ENCODE measurements at regions not wholly inside any gene's neighbourhood (a gene's known extent, or its start where the extent isn't known, plus 50 kb on each side); places are given as distances from the start of the nearest gene placed in this dataset.
"Not testable (repeated sequence)": the region's sequence is repeated elsewhere in the genome, so short reads cannot be mapped to it uniquely, and the experiment has no call there.

DNA sequence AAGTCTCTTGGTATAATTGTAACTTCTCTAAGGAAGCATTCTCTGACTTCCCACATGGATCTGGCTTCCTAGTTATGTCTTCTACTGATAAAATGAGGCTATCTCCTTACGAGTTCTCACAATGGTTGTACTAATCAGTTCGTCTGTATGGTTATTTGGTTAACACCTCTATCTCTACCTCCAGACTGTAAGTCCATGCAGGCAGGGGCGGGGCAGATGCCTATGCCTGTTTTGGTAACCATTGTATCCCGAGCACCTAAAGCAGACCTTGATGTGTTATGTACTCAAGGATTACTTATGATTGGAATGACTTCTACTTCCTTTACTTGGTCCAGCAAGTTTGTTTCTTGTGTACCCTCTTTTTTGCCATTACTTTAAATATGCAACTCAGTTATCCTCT is 125.0 kb upstream of the PITX1 start:
- DNase-seq (ENCODE audit: low read depth in 2 of 3, low spot score in 1 of 3): no peak

DNA sequence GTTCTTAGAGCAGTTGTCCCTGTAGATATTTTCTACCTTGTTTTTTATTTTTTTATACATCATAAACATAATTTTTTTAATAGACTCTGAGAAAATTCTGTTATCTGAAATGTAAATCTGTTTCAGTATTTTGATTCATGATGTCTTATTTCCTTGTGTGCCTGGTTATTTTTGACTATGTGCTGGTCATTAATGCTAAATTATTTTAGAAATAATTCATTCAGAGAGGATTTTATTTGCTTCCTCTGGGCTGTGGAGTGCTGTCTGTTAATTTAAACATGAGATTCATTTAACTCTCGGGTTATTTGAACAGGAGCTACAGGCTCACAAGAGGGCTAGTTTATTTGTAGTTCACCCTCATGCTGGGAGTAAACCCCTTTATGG is 124.3 kb upstream of the PITX1 start:
- no peak for DNase-seq (ENCODE audit: low read depth in 2 of 3, low spot score in 1 of 3)

DNA sequence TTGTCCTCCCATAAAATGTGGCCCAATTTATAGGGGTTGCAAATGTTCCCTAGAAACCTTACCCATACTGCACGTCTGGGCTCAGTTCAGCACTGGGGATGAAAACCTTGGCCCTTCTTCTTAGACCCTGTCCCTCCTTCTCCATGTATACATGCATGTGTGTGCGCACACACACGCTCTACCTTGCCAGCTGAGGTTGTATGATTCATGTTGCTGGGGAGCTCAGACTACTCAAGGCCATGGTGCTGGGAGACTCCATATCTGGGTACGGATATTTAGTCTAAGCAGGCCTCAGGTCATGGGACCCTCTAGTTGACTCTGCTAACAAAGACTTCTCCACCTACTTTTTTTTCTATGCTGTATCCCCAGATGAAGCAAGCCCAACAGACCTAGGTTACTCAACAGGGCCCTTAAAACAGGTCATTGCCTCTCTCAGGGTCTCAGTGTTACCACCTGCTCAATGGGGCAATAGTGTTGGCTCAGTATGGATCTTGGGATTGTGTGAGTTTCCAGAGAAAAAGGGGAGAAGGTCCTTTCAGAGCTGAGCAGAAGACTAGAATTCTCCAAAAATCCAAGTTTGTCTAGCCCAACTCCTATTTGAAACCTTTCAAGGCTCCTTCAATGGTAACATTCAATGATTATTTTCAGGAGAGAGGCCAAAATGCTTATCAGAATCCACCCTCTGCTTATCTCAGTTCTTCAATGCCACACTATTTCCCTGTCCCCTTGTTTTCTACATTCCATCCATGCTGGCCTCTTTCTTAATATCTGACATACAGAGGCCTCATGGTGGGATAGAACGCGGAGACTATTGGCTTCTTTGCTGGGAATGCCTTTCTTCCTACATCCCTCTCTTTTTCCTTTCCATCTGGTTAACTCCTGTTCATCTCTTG is 123.6 kb upstream of the PITX1 start:
- DNase-seq (ENCODE audit: low read depth in 2 of 3, low spot score in 1 of 3): no peak

GRCh38 chr5:135156715-135157404 is 122.8 kb upstream of the PITX1 start:
- DNase-seq (ENCODE audit: low read depth in 2 of 3, low spot score in 1 of 3): no peak

- no peak for DNase-seq (ENCODE audit: low read depth in 2 of 3, low spot score in 1 of 3)
Measured at GRCh38 chr5:135156337-135156714, 122.3 kb upstream of the PITX1 start.

GRCh38 chr5:135155616-135156214 is 121.7 kb upstream of the PITX1 start:
- DNase-seq (ENCODE audit: low read depth in 2 of 3, low spot score in 1 of 3): no peak

- DNase-seq (ENCODE audit: low read depth in 2 of 3, low spot score in 1 of 3): no peak
Measured at GRCh38 chr5:135154961-135155360, 120.9 kb upstream of the PITX1 start.

DNA sequence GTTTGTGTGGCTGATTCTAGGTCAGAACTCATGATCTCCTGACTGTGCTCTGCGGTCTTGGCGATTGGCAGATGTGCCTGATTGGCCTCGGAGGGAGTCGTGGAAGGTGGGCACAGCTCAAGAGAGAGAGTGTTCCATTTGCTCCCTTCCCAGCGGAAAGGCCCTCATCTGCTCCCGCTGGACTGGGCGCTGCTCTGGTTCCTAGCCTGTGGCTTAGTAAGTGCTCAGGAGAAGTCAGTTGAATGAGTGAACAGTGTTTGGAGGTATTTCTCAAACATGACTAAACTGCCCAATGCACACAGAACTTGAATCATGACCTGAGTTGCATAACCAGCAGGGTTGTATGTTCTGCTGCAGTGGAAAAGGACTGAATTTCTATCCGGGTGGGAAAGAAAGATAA is 120.2 kb upstream of the PITX1 start:
- DNase-seq (ENCODE audit: low read depth in 2 of 3, low spot score in 1 of 3): no peak

DNA sequence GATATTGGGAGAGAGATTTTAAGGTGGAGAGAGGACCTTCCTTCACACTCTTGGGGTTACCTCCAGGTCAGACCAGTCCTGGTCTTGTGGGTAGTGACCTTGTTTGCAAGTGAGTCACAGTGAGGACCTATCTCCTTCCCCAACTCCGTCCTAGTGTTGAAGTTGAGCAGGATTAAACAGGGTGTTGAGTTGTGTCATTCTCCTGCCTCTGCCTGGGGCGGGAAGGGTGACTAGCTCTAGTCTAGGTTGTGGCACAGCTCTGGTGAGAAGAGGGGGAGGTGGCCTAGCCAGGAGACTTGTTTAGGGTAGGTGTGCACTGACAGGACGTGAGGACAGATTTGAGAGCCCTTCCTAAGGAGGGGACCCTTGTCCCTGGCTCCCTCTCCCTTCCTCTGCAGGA is 119.6 kb upstream of the PITX1 start:
- DNase-seq (ENCODE audit: low read depth in 2 of 3, low spot score in 1 of 3): no peak

DNA sequence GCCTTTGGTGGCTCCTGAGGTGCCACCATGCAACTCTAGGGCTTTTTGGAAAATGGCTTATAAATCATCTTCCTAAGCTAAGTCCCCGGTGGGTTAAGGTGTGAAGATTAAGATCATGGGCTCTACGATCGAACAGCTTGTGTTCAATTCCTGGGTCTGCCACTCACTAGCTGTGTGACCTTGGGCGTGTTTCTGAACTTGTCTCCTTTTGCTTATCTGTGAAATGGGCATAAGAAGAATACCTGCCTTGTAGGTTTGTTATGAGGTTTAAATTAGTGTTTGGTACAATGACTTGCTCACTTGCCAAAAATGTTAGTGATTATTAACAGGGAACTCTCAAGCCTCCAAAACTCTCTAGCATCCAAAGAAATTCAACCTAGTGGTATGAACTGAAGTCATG is 119.2 kb upstream of the PITX1 start:
- DNase-seq (ENCODE audit: low read depth in 2 of 3, low spot score in 1 of 3): no peak

DNA sequence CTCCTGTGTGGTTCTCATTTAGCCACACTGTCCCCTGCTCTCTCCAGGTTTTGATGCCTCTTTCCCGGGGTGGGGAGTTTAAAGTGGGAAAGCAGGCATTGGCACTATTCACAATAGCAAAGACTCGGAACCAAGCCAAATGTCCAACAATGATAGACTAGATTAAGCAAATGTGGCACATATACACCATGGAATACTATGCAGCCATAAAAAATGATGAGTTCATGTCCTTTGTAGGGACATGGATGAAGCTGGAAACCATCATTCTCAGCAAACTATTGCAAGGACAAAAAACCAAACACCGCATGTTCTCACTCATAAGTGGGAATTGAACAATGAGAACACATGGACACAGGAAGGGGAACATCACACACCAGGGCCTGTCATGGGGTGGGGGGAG is 117.6 kb upstream of the PITX1 start:
- not testable (repeated sequence) for DNase-seq (ENCODE audit: low read depth in 2 of 3, low spot score in 1 of 3)

DNA sequence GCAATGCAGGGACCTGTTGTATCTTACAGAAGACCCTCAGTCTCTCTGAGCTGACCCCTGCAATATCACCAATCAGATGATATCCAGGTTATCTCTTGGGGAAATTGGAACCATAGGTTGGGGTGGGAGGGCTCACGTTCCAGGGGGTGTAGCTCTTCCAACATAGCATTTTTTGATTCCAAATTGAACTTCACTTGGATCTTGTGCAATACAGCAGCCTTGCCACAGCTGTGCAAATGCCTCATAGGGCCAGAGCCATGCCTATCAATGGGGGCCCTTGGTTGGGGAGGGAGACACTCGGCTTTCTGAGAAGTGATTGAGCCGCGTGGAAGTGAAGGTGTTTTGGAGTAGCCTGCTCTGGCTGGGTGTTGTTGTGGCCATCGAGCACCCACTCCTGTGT is 117.2 kb upstream of the PITX1 start:
- no peak for DNase-seq (ENCODE audit: low read depth in 2 of 3, low spot score in 1 of 3)

GRCh38 chr5:135150767-135151166 is 116.7 kb upstream of the PITX1 start:
- no peak for DNase-seq (ENCODE audit: low read depth in 2 of 3, low spot score in 1 of 3)

DNA sequence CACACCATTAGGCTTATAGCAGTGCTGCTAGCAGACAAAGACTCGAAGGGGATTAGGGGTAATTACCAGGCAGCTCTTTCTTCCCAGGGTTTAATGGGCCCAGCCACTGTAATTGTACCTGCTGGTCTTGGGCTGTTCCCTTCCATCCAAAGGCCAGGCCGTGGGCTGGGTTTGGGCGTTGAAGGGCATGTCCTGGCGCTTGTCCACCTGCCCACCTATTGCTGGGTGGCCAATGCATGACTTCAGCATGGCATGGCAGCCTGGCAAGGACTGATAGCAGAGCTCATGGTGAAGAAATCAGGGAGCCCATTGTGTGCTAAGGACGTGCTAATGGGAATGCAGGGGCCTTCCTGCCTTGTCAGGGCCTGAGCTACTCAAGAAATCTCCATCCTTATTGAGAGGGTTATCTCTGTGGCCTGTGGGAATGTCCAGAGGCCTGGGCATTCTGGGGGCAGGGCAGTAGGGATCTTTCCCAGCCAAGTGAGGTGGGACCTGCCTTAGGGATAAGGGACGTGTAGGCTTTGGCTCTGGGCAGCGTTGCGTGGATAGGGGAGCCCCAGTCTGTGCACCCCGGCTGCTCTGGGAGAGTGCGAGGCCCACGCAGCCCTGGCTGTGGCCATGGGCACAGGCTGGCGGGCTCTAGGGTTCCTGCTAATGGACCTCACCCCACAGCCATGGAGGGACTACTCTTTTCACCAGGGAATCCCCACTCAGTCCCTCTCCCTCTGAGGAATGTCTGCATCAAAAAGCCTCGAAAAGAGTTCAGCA is 116.1 kb upstream of the PITX1 start:
- no peak for DNase-seq (ENCODE audit: low read depth in 2 of 3, low spot score in 1 of 3)

DNA sequence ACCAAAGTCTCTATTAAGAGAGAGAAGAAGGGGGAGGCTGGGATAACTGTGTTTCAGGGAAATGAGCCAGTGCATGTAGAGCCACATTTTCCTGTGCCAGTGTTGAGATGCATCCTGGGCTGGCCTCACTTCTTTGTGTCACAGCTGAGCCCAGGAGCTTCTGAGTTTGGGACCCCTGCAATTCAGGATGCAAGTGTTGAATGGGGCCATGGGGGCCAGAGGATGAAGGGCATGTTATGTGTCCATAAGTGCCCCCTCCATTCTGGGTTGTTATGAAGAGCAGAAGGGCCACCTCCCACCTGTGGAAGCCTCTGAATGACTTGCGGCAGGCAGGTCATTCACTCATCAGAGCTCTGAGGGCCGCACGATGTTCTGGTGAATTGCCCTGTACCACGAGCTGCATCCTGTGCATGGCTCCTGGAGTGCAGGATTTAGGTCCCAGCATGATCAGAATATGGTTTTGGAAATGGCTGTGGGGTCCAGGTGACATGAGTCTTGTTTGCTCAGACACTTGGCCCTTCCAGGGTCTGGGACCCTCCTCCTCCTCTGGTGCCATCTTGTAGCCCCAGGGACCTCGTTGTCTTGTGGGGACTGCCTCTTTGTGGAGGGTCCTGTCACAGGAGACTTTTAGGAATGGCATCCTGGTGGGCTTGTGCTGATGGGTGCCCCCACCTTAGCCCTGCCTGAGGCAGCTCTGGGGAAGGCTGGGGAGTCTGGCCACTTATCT is 115.4 kb upstream of the PITX1 start:
- DNase-seq (ENCODE audit: low read depth in 2 of 3, low spot score in 1 of 3): no peak

DNA sequence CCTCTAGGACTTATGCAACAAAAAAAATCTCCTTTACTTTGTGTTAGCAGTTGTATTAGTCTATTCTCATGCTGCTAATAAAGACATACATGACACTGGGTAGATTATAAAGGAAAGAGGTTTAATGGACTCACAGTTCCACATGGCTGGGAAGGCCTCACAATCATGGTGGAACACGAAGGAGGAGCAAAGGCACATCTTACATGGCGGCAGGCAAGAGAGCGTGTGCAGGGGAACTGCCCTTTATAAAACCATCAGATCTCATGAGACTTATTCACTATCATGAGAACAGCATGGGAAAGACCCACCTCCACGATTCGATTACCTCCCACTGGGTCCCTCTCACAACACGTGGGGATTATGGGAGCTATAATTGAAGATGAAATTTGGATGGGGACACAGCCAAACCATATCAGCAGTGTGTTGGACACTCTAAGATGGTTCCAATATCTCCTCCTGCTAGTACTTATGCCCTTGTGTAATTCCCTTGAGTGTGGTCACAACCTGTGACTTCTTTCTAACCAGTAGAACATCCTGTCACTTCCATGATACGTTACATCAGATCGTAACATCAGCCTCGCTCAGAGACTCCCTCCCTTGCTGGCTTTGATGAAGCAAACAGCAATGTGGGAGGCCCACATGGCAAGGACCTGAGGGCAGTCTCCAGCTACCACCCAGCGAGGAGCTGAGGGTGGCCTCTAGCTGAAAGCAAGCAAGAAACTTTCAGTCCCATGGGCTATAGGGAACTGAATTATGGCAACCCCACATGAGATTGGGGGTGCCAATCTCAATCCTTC is 113.5 kb upstream of the PITX1 start:
- no peak for DNase-seq (ENCODE audit: low read depth in 2 of 3, low spot score in 1 of 3)

GRCh38 chr5:135145985-135146384 is 112.0 kb upstream of the PITX1 start:
- DNase-seq (ENCODE audit: low read depth in 2 of 3, low spot score in 1 of 3): no peak

DNA sequence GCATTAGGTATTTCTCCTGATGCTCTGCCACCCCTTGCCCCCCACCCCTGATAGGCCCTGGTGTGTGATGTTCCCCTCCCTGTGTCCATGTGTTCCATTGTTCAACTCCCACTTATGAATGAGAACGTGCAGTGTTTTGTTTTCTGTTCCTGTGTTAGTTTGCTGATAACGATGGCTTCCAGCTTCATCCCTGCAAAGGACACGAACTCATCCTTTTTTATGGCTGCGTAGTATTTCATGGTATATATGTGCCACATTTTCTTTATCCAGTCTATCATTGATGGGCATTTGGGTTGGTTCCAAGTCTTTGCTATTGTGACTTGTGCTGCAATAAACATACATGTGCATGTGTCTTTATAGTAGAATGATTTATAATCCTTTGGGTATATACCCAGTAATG is 109.7 kb upstream of the PITX1 start:
- DNase-seq (ENCODE audit: low read depth in 2 of 3, low spot score in 1 of 3): not testable (repeated sequence)

DNA sequence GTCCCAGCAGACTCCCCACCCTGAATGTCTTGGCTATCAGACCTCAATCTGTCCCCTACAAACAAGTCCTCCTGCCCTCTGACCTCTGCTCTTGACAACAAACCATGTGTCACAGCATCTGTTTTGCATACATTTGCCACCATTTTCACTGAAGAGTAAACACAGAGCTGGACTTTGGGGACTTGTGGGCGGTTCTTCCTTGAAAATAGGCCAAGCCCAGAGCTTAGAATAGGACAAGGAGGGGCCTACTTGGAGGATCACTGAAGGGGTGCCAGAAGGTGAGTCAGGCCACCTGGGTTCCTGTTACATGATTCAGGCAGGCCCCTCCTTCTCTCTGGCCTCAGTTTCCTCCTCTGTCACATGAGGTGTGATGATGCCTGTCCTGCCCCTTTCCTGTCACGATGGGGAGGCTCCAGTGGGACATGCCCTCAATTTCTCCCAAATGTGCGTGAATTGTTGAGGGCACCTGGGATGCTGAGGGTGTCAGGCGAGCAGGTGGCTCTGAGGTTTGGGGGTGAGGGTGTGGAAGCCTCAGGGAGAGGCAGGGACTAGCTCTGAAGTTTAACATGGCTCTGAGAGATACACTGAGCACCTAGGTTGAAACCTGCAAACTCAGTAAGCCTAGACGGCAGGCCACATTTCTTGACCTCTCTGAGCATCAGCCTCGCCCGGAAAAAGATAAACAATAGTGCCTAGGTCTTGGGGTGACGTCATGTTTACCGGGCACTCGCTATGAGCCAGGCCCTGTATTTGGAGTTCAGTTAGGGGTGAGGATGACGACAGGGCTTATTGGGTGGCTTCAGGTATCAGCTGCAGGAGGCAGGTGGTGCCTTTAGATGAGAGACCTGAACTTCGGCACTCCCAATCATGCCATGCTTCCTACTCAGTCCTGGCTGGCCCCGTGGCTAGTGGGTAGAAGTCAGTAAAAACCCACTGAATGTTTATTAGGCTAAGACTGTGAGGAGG is 107.6 kb upstream of the PITX1 start:
- DNase-seq (ENCODE audit: low read depth in 2 of 3, low spot score in 1 of 3): no peak
